ENCODE measurements at regions not wholly inside any gene's neighbourhood (a gene's known extent, or its start where the extent isn't known, plus 50 kb on each side); places are given as distances from the start of the nearest gene placed in this dataset.

GRCh38 chr7:10592604-10593003 lies 381.1 kb upstream of the PHF14 start:
- TF ChIP-seq, protein P1, sequence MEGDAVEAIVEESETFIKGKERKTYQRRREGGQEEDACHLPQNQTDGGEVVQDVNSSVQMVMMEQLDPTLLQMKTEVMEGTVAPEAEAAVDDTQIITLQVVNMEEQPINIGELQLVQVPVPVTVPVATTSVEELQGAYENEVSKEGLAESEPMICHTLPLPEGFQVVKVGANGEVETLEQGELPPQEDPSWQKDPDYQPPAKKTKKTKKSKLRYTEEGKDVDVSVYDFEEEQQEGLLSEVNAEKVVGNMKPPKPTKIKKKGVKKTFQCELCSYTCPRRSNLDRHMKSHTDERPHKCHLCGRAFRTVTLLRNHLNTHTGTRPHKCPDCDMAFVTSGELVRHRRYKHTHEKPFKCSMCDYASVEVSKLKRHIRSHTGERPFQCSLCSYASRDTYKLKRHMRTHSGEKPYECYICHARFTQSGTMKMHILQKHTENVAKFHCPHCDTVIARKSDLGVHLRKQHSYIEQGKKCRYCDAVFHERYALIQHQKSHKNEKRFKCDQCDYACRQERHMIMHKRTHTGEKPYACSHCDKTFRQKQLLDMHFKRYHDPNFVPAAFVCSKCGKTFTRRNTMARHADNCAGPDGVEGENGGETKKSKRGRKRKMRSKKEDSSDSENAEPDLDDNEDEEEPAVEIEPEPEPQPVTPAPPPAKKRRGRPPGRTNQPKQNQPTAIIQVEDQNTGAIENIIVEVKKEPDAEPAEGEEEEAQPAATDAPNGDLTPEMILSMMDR (IDR thresholded peaks at IDR 0.05) = no peak
- TF ChIP-seq EP300 (IDR thresholded peaks at IDR 0.05) = no peak
- no peak for TF ChIP-seq POLR2A (IDR thresholded peaks at IDR 0.05)
- H3K27ac ChIP-seq = no peak overlapping the region
- 48 to 65% (median 51%) methylated on average over 2 of the region's 2 CpGs for WGBS, 3 donors
- H3K4me1 ChIP-seq (ENCODE audit: insufficient read depth) = no peaks in the 10 kb centered on the region
- intact Hi-C loops (cut with DNase I) = no loop called here
- no peak for DNase-seq
- H3K27me3 ChIP-seq = no peaks in the 10 kb centered on the region
- no peaks in the 10 kb centered on the region for H3K9me3 ChIP-seq
- no peaks in the 10 kb centered on the region for H3K36me3 ChIP-seq
- no peak overlapping the region for H3K4me3 ChIP-seq

- Histone ChIP-seq H3K27me3 (no peaks in the 10 kb centered on the region), H3K27ac (no peak overlapping the region), H3K36me3 (no peaks in the 10 kb centered on the region), H3K9me3 (no peaks in the 10 kb centered on the region), H3K4me3 (no peak overlapping the region), H3K4me1 (ENCODE audit: insufficient read depth) (no peaks in the 10 kb centered on the region)
- WGBS, 3 donors = 78 to 83% (median 82%) methylated on average over 4 of the region's 4 CpGs
- intact Hi-C loops (cut with DNase I) = no loop called here
- no peak for DNase-seq
- TF ChIP-seq POLR2A (IDR thresholded peaks at IDR 0.05) = no peak
- no peak for TF ChIP-seq EP300 (IDR thresholded peaks at IDR 0.05)
- TF ChIP-seq, protein P1 (IDR thresholded peaks at IDR 0.05) = no peak
Measured at GRCh38 chr7:10593080-10593479, 380.6 kb upstream of the PHF14 start.

- intact Hi-C loops (cut with DNase I) = no loop called here
- TF ChIP-seq EP300 (IDR thresholded peaks at IDR 0.05) = no peak
- TF ChIP-seq, protein P1 (IDR thresholded peaks at IDR 0.05) = no peak
- H3K9me3 ChIP-seq = no peaks in the 10 kb centered on the region
- WGBS, 3 donors = 91 to 96% (median 96%) methylated on average over 2 of the region's 2 CpGs
- no peaks in the 10 kb centered on the region for H3K4me1 ChIP-seq (ENCODE audit: insufficient read depth)
- no peaks in the 10 kb centered on the region for H3K36me3 ChIP-seq
- DNase-seq = no peak
- H3K27me3 ChIP-seq = no peaks in the 10 kb centered on the region
- H3K4me3 ChIP-seq = no peak overlapping the region
- H3K27ac ChIP-seq = no peak overlapping the region
Measured at GRCh38 chr7:10596827-10597226, 376.8 kb upstream of the PHF14 start.

- no peaks in the 10 kb centered on the region for H3K36me3 ChIP-seq
- no peak for TF ChIP-seq POLR2A (IDR thresholded peaks at IDR 0.05)
- TF ChIP-seq, protein P1 (IDR thresholded peaks at IDR 0.05) = no peak
- no peaks in the 10 kb centered on the region for H3K4me1 ChIP-seq (ENCODE audit: insufficient read depth)
- no peak overlapping the region for H3K27ac ChIP-seq
- intact Hi-C loops (cut with DNase I) = no loop called here
- no peaks in the 10 kb centered on the region for H3K9me3 ChIP-seq
- H3K27me3 ChIP-seq = no peaks in the 10 kb centered on the region
- no peak for DNase-seq
- H3K4me3 ChIP-seq = no peak overlapping the region
Measured at GRCh38 chr7:10604128-10604527, 369.5 kb upstream of the PHF14 start.

DNA sequence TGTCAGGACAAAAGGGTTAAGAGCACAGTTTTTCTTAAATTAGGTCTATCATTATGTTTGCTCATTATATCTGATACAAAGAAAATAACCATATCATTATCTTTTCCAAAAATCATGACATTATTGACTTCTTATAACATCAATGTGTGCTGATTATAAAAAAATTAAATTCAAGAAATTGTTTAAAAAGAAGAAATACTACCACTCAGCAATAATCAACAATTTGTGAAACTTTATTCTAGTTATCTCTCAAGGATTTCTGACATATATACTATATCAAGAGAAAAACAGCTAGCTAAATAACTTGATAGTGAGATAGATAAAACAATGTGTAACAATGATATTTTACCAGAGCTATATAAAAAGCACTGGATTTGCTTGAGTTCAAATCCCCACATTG lies 360.7 kb upstream of the PHF14 start:
- Histone ChIP-seq H3K36me3 (no peaks in the 10 kb centered on the region), H3K27me3 (no peaks in the 10 kb centered on the region), H3K27ac (no peak overlapping the region), H3K4me1 (ENCODE audit: insufficient read depth) (no peaks in the 10 kb centered on the region), H3K4me3 (no peak overlapping the region), H3K9me3 (no peaks in the 10 kb centered on the region)
- intact Hi-C loops (cut with DNase I) = loop anchor here in 1 of 4 donors (10.0 kb wide), 1 partner anchor 1992 kb away; no protein-coding TSS in a partner anchor
- DNase-seq = no peak
- no peak for TF ChIP-seq POLR2A (IDR thresholded peaks at IDR 0.05)
- no peak for TF ChIP-seq EP300 (IDR thresholded peaks at IDR 0.05)
- TF ChIP-seq, protein P1 (IDR thresholded peaks at IDR 0.05) = no peak
